Spinal cord (tissue), 9 donors: ENCODE measurements at regions not wholly inside any gene's neighbourhood (a gene's known extent, or its start where the extent isn't known, plus 50 kb on each side); places are given as distances from the start of the nearest gene placed in this dataset.
"Not testable (repeated sequence)": the region's sequence is repeated elsewhere in the genome, so short reads cannot be mapped to it uniquely, and the experiment has no call there.

Source experiments
- DNase-seq, 6 donors: peaks; one replicate each; pipeline versions ENCODE4 v3.0.0 to v3.0.0-alpha.2; 2013 to 2015; ENCODE audit warnings: low spot score in 6 of 6, low read depth in 4 of 6
- H3K27ac ChIP-seq: one replicate; pipeline ENCODE4 v1.5.1; 2013; ENCODE audit warnings: low read depth, low read length, control low read depth
- H3K27me3 ChIP-seq: one replicate; pipeline ENCODE4 v1.6.1; 2013; ENCODE audit warnings: low read length; ENCODE audit not compliant: control insufficient read depth, insufficient read depth
- H3K36me3 ChIP-seq: one replicate; pipeline ENCODE4 v1.6.1; 2013; ENCODE audit warnings: low read length; ENCODE audit not compliant: control insufficient read depth, insufficient read depth
- H3K4me1 ChIP-seq: one replicate; pipeline ENCODE4 v1.6.1; 2013; ENCODE audit warnings: low read length; ENCODE audit not compliant: control insufficient read depth, insufficient read depth
- H3K4me3 ChIP-seq: one replicate; pipeline ENCODE4 v1.5.1; 2013; ENCODE audit warnings: low read depth, low read length, control low read depth
- H3K9me3 ChIP-seq: one replicate; pipeline ENCODE4 v1.6.1; 2013; ENCODE audit warnings: low read length; ENCODE audit not compliant: control insufficient read depth, insufficient read depth
- WGBS: methylation state at CpG from one replicate; pipeline ENCODE4 v1.1.5; 2013; ENCODE audit warnings: missing lambda C conversion rate; ENCODE audit not compliant: insufficient coverage; 5-methylcytosine and 5-hydroxymethylcytosine counted together
- donor health status: healthy.

- DNase-seq = no peak
- Histone ChIP-seq H3K4me3 (no peak overlapping the region), H3K4me1 (no peaks in the 10 kb centered on the region), H3K36me3 (no peaks in the 10 kb centered on the region), H3K9me3 (no peaks in the 10 kb centered on the region), H3K27me3 (no peaks in the 10 kb centered on the region), H3K27ac (no peak overlapping the region)
- 84% methylated on average over 2 of the region's 3 CpGs for WGBS
These were observed 804.9 kb upstream of the SEMA6A start for GRCh38 chr5:117379521-117379920.

GRCh38 chr5:117376748-117377147 is 802.1 kb upstream of the SEMA6A start:
- Histone ChIP-seq H3K27ac (no peak overlapping the region), H3K27me3 (no peaks in the 10 kb centered on the region), H3K9me3 (peaks cover 1% of the 10 kb centered on the region), H3K4me3 (no peak overlapping the region), H3K36me3 (no peaks in the 10 kb centered on the region), H3K4me1 (no peaks in the 10 kb centered on the region)
- 91% methylated on average over 1 of the region's 2 CpGs for WGBS
- peak in 1 of 6 donors; percentile 33 for DNase-seq

- no peaks in the 10 kb centered on the region for H3K9me3 ChIP-seq
- DNase-seq = no peak
- H3K27ac ChIP-seq = no peak overlapping the region
- no peaks in the 10 kb centered on the region for H3K36me3 ChIP-seq
- H3K4me3 ChIP-seq = no peak overlapping the region
- H3K27me3 ChIP-seq = no peaks in the 10 kb centered on the region
- H3K4me1 ChIP-seq = no peaks in the 10 kb centered on the region
These were observed 785.3 kb upstream of the SEMA6A start for GRCh38 chr5:117359895-117360294.

- Histone ChIP-seq H3K9me3 (no peaks in the 10 kb centered on the region), H3K36me3 (no peaks in the 10 kb centered on the region), H3K27ac (no peak overlapping the region), H3K27me3 (no peaks in the 10 kb centered on the region), H3K4me3 (no peak overlapping the region), H3K4me1 (no peaks in the 10 kb centered on the region)
- DNase-seq = no peak
- 100% methylated on average over 1 of the region's 3 CpGs for WGBS
These were observed 783.3 kb upstream of the SEMA6A start for GRCh38 chr5:117357886-117358285.

- Histone ChIP-seq H3K9me3 (no peaks in the 10 kb centered on the region), H3K4me1 (no peaks in the 10 kb centered on the region), H3K4me3 (no peak overlapping the region), H3K27ac (no peak overlapping the region), H3K36me3 (no peaks in the 10 kb centered on the region), H3K27me3 (no peaks in the 10 kb centered on the region)
- WGBS = no CpG with 5 or more reads among the region's 2 CpGs
- DNase-seq = peak in 1 of 6 donors; percentile 15
These were observed 772.7 kb upstream of the SEMA6A start for GRCh38 chr5:117347280-117347679.

- 86% methylated on average over 11 of the region's 13 CpGs for WGBS
- H3K9me3 ChIP-seq, H3K36me3 ChIP-seq, H3K27me3 ChIP-seq, H3K4me1 ChIP-seq, H3K4me3 ChIP-seq, H3K27ac ChIP-seq, DNase-seq: not testable (repeated sequence)
These were observed 769.1 kb upstream of the SEMA6A start for GRCh38 chr5:117343726-117344125.

GRCh38 chr5:117337064-117337749 is 762.6 kb upstream of the SEMA6A start:
- Histone ChIP-seq H3K4me3 (no peak overlapping the region), H3K27me3 (no peaks in the 10 kb centered on the region), H3K4me1 (no peaks in the 10 kb centered on the region), H3K36me3 (no peaks in the 10 kb centered on the region), H3K9me3 (no peaks in the 10 kb centered on the region), H3K27ac (no peak overlapping the region)
- whole genome bisulfite sequencing = 82% methylated on average over 2 of the region's 4 CpGs
- no peak for DNase-seq

GRCh38 chr5:117336208-117336607 is 761.6 kb upstream of the SEMA6A start:
- Histone ChIP-seq H3K4me3 (no peak overlapping the region), H3K4me1 (no peaks in the 10 kb centered on the region), H3K27ac (no peak overlapping the region), H3K9me3 (no peaks in the 10 kb centered on the region), H3K36me3 (no peaks in the 10 kb centered on the region), H3K27me3 (no peaks in the 10 kb centered on the region)
- DNase-seq = no peak
- 37% methylated on average over 2 of the region's 3 CpGs for WGBS

GRCh38 chr5:117333011-117333410 is 758.4 kb upstream of the SEMA6A start:
- Histone ChIP-seq H3K9me3 (no peaks in the 10 kb centered on the region), H3K27me3 (no peaks in the 10 kb centered on the region), H3K4me3 (no peak overlapping the region), H3K27ac (no peak overlapping the region), H3K4me1 (no peaks in the 10 kb centered on the region), H3K36me3 (no peaks in the 10 kb centered on the region)
- DNase-seq = no peak
- 85% methylated on average over 3 of the region's 3 CpGs for WGBS

GRCh38 chr5:117332341-117332740 is 757.7 kb upstream of the SEMA6A start:
- Histone ChIP-seq H3K4me1 (no peaks in the 10 kb centered on the region), H3K4me3 (no peak overlapping the region), H3K27me3 (no peaks in the 10 kb centered on the region), H3K27ac (no peak overlapping the region), H3K36me3 (no peaks in the 10 kb centered on the region), H3K9me3 (no peaks in the 10 kb centered on the region)
- DNase-seq = no peak
- WGBS = 100% methylated on average over 1 of the region's 1 CpG
